Stimulated activated CD4-positive, alpha-beta T cell treated with anti-CD3 and anti-CD28 coated beads, Interleukin-1b, Interleukin-23, amount 100 ng/mL, for 1 hour (primary cell): ENCODE measurements at regions not wholly inside any gene's neighbourhood (a gene's known extent, or its start where the extent isn't known, plus 50 kb on each side); places are given as distances from the start of the nearest gene placed in this dataset.

Experiments used
- DNase-seq, 2 donors: peaks; one replicate each; pipeline ENCODE4 v3.0.0-alpha.2; 2020; ENCODE audit warnings: low read depth in 2 of 2

GRCh38 chr20:58017231-58017969 lies 211.1 kb downstream of the ANKRD60 start:
- DNase-seq, result no peak

DNA sequence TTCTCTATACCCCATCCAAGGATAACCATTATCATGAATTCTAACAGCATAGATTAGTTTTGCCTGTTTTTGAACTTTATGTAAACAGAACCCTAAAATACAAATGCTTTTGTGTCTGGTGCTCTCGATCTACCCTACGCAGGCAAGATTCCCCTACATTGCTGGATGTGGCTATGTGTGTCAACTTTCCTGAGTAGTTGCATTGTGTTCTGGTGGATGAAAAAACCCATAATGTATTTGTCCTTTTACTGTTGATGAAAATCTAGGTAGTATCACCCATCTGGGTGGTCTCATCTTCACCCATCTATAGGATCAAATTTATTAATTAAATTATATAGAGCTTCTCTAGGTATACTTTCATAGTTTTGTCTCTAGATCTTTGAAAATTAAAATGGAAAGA lies 211.7 kb downstream of the ANKRD60 start:
- no peak for DNase-seq

GRCh38 chr20:58014628-58015315 lies 213.7 kb downstream of the ANKRD60 start:
- DNase-seq, result no peak

GRCh38 chr20:58012731-58013510 lies 215.5 kb downstream of the ANKRD60 start:
- no peak for DNase-seq

- DNase-seq, result no peak
These were observed 216.4 kb downstream of the ANKRD60 start for GRCh38 chr20:58011947-58012610.

DNA sequence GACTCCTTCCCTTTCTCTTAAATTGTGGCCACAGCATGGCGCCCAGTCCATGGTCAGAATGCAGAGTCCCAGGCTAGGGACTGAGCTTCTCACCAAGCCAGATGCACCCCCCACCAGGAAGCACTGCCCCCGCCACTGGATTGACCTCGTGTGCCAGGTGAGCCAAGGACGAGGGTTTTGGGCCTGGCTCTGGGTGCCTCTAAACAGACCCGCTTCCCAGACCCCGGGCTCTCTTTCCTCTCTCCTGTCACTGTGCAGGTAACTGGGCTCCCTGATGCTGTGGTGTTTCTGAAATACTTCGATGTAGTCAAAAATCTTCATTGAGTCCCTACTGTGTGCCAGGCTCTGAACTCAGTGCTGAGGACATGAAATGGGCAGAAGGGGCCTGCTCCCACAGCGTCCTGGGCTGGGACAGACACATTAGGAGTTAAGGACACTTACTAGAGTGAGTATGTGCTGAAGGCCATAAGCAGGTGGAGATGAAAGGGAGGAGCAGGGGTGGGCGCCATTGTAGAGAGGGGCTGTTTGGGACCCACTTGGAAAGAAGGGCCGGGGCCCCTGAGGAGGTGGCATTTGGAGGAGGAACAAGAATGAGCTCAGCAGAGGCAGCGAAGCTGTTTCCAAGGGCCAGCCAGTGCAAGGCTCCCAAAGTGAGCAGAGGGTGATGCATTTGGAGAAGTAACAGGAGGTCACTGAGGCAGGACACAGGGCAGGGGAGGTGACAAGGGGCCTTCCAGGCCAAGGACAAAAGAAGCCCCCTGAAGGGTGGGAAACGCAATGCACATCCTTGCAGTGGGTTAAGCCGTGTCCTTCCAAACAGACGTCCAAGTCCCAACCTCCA lies 217.1 kb downstream of the ANKRD60 start:
- DNase-seq, result no peak

GRCh38 chr20:58010666-58011065 lies 217.8 kb downstream of the ANKRD60 start:
- DNase-seq, result no peak

DNA sequence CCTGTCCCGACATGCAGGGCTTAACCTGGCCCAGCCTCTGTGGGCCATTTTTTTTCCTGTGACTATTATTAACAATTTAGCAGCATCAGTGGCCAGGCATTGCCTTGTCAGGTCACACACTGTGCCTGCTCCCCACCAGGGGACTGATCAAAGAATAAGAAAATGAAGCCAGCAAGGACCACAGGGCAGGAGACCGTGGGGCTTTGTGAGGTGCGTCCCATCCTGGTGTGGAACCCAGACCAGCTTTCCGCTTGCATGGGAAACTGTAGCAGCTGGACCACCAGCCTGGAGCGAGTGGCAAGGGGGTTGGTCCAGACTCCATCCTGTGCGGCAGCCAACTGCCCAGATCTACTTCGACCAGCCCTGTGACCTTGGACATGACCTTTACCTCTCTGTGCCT lies 218.3 kb downstream of the ANKRD60 start:
- DNase-seq, result no peak

- DNase-seq, result no peak
These were observed 219.6 kb downstream of the ANKRD60 start for GRCh38 chr20:58008866-58009265.

DNA sequence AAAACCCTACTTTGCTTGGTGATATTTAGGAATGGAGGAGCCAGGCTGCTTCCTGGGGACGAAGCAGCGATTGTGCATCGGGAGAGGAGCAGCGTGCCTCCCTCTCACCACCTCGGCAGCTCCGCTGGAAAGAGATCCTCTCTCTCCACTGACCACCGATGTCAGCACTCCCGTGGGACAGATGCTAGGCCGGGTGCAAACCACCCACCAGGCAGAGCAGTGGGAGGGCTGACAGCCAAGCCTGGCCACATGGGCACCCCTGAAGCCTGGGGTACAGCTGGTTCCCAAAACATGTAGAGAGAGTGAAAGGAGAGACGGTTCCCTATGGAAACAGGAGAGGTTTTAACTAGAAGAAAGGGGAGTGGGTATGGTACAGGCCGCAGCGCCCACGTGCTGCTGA lies 220.0 kb downstream of the ANKRD60 start:
- no peak for DNase-seq

DNA sequence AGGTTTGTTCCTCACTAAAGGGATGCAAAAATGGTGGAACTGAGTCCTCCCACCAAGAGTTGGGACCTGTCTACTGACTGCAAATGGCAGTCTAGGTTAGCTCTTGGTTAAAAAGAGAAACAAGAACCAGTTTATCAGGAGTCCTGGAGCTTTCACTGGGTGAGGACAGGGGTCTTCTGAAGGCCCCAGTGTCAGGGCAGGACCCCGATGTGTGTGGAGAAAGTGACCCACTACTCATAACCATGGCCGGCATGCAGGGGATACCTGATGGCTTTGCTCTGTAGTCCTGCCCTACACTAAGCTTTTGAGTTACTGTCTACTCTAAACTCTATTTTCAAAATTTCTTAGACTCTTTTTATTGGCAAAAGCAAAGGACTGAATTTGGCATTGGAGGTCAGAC lies 220.5 kb downstream of the ANKRD60 start:
- no peak for DNase-seq

- DNase-seq, result no peak
These were observed 221.8 kb downstream of the ANKRD60 start for GRCh38 chr20:58006346-58007316.

DNA sequence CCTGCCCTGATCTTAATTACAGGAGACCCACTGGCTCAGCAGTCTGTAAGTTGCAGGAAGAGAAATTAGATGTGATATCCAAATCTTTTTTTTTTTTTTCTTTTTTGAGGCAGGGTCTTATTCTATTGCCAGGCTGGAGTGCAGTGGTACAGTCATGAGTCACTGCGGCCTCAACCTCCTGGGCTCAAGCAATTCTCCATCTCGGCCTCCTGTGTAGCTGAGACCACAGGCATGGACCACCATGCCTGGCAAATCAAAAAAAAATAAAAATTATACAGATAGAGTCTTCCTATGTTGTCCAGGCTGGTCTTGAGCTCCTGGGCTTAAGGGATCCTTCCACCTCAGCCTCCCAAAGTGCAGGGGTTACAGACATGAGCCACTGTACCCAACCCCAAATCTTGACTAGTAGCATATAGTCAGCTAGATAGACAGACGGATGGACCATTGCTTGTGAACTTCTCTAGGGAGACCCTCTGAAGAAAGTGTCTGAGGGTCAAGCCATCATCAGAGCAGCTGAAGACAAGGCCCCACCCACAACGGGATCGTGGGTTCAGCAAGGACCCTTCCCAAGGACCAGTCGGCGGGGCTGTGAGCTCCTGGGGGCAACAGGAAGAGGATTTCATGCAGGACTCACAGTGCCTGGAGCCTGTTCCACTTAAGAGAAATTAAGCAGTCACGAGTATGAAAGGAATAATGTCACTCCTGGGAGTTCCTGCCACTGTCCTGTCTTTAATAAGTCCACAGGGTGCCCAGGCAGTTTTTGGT lies 222.7 kb downstream of the ANKRD60 start:
- no peak for DNase-seq

DNA sequence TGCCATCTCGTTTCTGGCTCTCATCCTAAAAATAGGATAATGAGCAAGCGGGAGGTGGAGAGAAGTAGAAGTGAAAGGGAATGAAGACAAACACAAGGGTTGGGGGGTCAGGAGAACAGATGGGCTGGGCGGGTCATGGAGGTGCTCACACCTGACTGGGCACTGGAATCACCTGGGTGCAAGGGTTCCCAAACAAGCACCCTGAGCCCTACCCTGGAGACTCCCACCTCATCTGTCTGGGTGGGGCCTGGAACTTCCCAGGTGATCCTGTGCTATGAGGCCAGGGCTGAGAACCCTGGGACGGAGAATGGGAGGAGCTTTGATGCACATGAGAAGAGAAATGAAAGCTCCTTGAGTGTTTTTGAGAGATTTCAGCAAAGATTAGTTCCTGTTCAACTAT lies 223.6 kb downstream of the ANKRD60 start:
- no peak for DNase-seq

DNA sequence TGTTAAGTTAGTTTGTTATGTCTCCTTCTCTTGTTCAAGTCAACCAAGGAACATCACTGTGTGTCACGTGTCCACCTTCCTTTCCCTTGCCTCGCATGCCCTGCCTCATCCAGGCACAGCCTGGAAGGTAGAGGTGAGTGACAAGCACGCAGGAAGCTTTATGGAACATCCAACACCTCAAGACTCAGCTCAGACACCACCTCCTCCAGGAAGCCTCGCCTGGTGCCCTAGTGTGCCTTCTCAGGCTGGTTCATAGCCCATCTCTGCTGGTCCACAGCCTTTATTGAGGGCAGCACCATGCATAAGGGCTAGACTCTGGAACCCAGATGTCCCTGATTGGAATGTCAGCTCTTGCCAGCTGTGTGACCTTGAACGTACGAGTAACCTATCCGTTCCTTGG lies 224.3 kb downstream of the ANKRD60 start:
- DNase-seq, result no peak

DNA sequence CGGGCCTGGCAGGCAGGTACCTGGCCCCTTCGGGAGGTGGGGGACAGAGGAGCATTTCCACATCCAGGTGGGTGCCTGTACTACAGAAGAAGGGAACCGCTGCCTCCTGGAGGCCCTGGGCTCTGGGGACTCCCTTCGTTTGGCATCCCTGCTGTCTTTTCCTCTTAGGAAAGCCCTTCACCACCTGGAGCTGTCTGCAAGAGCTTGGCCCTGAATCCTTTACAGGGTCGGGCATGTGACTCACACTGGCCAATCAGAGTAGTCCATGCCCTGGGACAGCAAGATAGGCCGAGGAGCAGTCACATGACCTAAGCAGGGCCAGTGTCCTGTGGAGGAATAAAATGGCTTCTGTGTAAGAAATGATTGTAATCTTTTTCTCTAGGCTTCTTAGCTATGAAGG lies 224.9 kb downstream of the ANKRD60 start:
- DNase-seq, result no peak

- DNase-seq, result no peak
These were observed 225.6 kb downstream of the ANKRD60 start for GRCh38 chr20:58002901-58003300.

GRCh38 chr20:58001946-58002345 lies 226.5 kb downstream of the ANKRD60 start:
- no peak for DNase-seq

DNA sequence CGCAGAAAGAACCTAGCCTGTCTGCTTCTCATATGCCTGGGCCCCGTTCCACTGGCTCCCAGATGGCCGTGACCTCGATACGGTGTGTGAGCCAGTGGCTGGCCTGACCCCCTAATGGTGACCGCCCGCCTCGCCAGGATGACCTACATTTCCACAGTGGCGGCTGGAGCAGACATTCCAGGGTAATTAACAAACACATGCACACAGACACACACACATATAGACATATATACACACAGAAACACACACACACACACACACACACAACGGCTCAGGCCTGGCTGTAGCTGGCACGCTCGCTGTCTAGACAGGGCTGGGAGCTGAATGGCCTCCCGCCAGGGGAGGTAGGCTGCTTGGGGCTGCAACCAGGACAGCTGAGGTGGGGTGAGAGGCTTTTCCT lies 227.1 kb downstream of the ANKRD60 start:
- no peak for DNase-seq
